Uterus (tissue), 3 donors: ENCODE measurements at regions not wholly inside any gene's neighbourhood (a gene's known extent, or its start where the extent isn't known, plus 50 kb on each side); places are given as distances from the start of the nearest gene placed in this dataset.

Experiments used
- DNase-seq, 2 donors: peaks; one replicate each; pipeline ENCODE4 v3.0.0-alpha.2; 2019 to 2020
- H3K27ac ChIP-seq, 2 donors: fragments of 200-600 bp; sonication (generic); 1 replicate in 1 of 2; 2 replicates in 1 of 2; pipeline ENCODE4 v1.5.1; 2016 to 2018
- H3K27me3 ChIP-seq, 2 donors: fragments of 200-600 bp; sonication (generic); one replicate each; pipeline ENCODE4 v1.5.1; 2018 to 2019; ENCODE audit warnings: control low read depth in 1 of 2
- H3K36me3 ChIP-seq, 2 donors: fragments of 200-600 bp; sonication (generic); one replicate each; pipeline ENCODE4 v1.5.1; 2019; ENCODE audit warnings: control low read depth in 1 of 2
- H3K4me1 ChIP-seq, 2 donors: fragments of 200-600 bp; sonication (generic); one replicate each; pipeline ENCODE4 v1.5.1; 2018 to 2019; ENCODE audit warnings: control low read depth in 1 of 2
- H3K4me3 ChIP-seq, 2 donors: fragments of 200-600 bp; sonication (generic); 1 replicate in 1 of 2; 2 replicates in 1 of 2; pipeline ENCODE4 v1.5.1; 2018 to 2019; ENCODE audit warnings: mild to moderate bottlenecking in 1 of 2
- H3K9me3 ChIP-seq, 2 donors: fragments of 200-600 bp; sonication (generic); one replicate each; pipeline ENCODE4 v1.5.1; 2019; ENCODE audit warnings: control low read depth in 1 of 2
- CTCF ChIP-seq, 4 experiments: fragments of 200-600 bp in 2 of 4; fragments of 450-650 bp in 2 of 4; sonication (generic) in 2 of 4; IDR thresholded peaks; one replicate each; pipeline ENCODE4 v1.5.1; 2016 to 2019; ENCODE audit warnings: antibody characterized with exemption in 4 of 4, mild to moderate bottlenecking in 2 of 4, moderate library complexity in 1 of 4
- POLR2A ChIP-seq, 2 donors: fragments of 450-650 bp; IDR thresholded peaks; one replicate each; pipeline ENCODE4 v1.6.1; 2016; ENCODE audit warnings: antibody characterized with exemption in 2 of 2, mild to moderate bottlenecking in 1 of 2, moderate library complexity in 1 of 2
- intact Hi-C: fragments of 100-400 bp; cut with DNase I; formaldehyde crosslinking; loops from one replicate; pipeline ENCODE4 v1.15.1; 2023; ENCODE audit warnings: low total_unique reads
- donor health status: DM: yes; HTN: yes; CAD: no.

- no peak overlapping the region for H3K27ac ChIP-seq
- TF ChIP-seq CTCF (IDR thresholded peaks at IDR 0.05) = no peak
- no peak for TF ChIP-seq POLR2A (IDR thresholded peaks at IDR 0.05)
- no peak for DNase-seq
- H3K4me1 ChIP-seq = no peaks in the 10 kb centered on the region
- H3K36me3 ChIP-seq = no peaks in the 10 kb centered on the region
- intact Hi-C loops = no loop called here
- no peak overlapping the region for H3K4me3 ChIP-seq
- H3K27me3 ChIP-seq = no peaks in the 10 kb centered on the region
- H3K9me3 ChIP-seq = no peaks in the 10 kb centered on the region
Measured at GRCh38 chr6:100119261-100119660, 125.2 kb upstream of the MCHR2 start.

- DNase-seq = no peak
- Histone ChIP-seq H3K9me3 (no peaks in the 10 kb centered on the region), H3K27me3 (no peaks in the 10 kb centered on the region), H3K4me3 (no peak overlapping the region), H3K4me1 (no peaks in the 10 kb centered on the region), H3K27ac (no peak overlapping the region), H3K36me3 (no peaks in the 10 kb centered on the region)
- intact Hi-C loops = no loop called here
- no peak for TF ChIP-seq POLR2A (IDR thresholded peaks at IDR 0.05)
- no peak for TF ChIP-seq CTCF (IDR thresholded peaks at IDR 0.05)
Measured at GRCh38 chr6:100118301-100118700, 124.3 kb upstream of the MCHR2 start.

- DNase-seq = no peak
- Histone ChIP-seq H3K9me3 (no peaks in the 10 kb centered on the region), H3K27me3 (no peaks in the 10 kb centered on the region), H3K36me3 (no peaks in the 10 kb centered on the region), H3K4me1 (no peaks in the 10 kb centered on the region), H3K4me3 (no peak overlapping the region), H3K27ac (no peak overlapping the region)
- intact Hi-C loops = no loop called here
- no peak for TF ChIP-seq CTCF (IDR thresholded peaks at IDR 0.05)
- no peak for TF ChIP-seq POLR2A (IDR thresholded peaks at IDR 0.05)
Measured at GRCh38 chr6:100117680-100118079, 123.7 kb upstream of the MCHR2 start.

- no peaks in the 10 kb centered on the region for H3K4me1 ChIP-seq
- no peaks in the 10 kb centered on the region for H3K36me3 ChIP-seq
- TF ChIP-seq POLR2A (IDR thresholded peaks at IDR 0.05) = no peak
- peak; percentile 9 to 41 (median 18) for TF ChIP-seq CTCF (IDR thresholded peaks at IDR 0.05)
- no peaks in the 10 kb centered on the region for H3K9me3 ChIP-seq
- no peak overlapping the region for H3K27ac ChIP-seq
- no peak for DNase-seq
- H3K27me3 ChIP-seq = no peaks in the 10 kb centered on the region
- no peak overlapping the region for H3K4me3 ChIP-seq
- intact Hi-C loops = no loop called here
Measured at GRCh38 chr6:100116411-100117194, 122.6 kb upstream of the MCHR2 start.

GRCh38 chr6:100115407-100116101, 121.5 kb upstream of the MCHR2 start:
- Histone ChIP-seq H3K27ac (no peak overlapping the region), H3K36me3 (no peaks in the 10 kb centered on the region), H3K27me3 (no peaks in the 10 kb centered on the region), H3K4me1 (no peaks in the 10 kb centered on the region), H3K4me3 (no peak overlapping the region), H3K9me3 (no peaks in the 10 kb centered on the region)
- DNase-seq = no peak
- TF ChIP-seq CTCF (IDR thresholded peaks at IDR 0.05) (no peak), POLR2A (IDR thresholded peaks at IDR 0.05) (no peak)
- intact Hi-C loops = no loop called here
